Activated gamma-delta T cell (primary cell): ENCODE measurements at regions not wholly inside any gene's neighbourhood (a gene's known extent, or its start where the extent isn't known, plus 50 kb on each side); places are given as distances from the start of the nearest gene placed in this dataset.
"Not testable (repeated sequence)": the region's sequence is repeated elsewhere in the genome, so short reads cannot be mapped to it uniquely, and the experiment has no call there.

Experiments used
- DNase-seq: peaks from one replicate; lab custom pipeline; 2025; lab: John Stamatoyannopoulos, UW

GRCh38 chr4:57875829-57876392, 765.7 kb upstream of the IGFBP7 start:
- no peak for DNase-seq

GRCh38 chr4:57866468-57867171, 756.4 kb upstream of the IGFBP7 start:
- no peak for DNase-seq

GRCh38 chr4:57865264-57865663, 755.1 kb upstream of the IGFBP7 start:
- DNase-seq: no peak

GRCh38 chr4:57854748-57855147, 744.6 kb upstream of the IGFBP7 start:
- DNase-seq: no peak

- DNase-seq: no peak
These were observed 740.0 kb upstream of the IGFBP7 start for GRCh38 chr4:57850141-57850540.

- no peak for DNase-seq
These were observed 721.9 kb upstream of the IGFBP7 start for GRCh38 chr4:57832083-57832482.

- DNase-seq: no peak
These were observed 679.5 kb upstream of the IGFBP7 start for GRCh38 chr4:57789666-57790065.

GRCh38 chr4:57777876-57778275, 667.7 kb upstream of the IGFBP7 start:
- DNase-seq: no peak

GRCh38 chr4:57774681-57775080, 664.5 kb upstream of the IGFBP7 start:
- no peak for DNase-seq

GRCh38 chr4:57774171-57774570, 664.0 kb upstream of the IGFBP7 start:
- no peak for DNase-seq

- no peak for DNase-seq
These were observed 656.2 kb upstream of the IGFBP7 start for GRCh38 chr4:57766341-57766740.

- DNase-seq: no peak
These were observed 654.7 kb upstream of the IGFBP7 start for GRCh38 chr4:57764856-57765255.

GRCh38 chr4:57763070-57763469, 652.9 kb upstream of the IGFBP7 start:
- DNase-seq: no peak

GRCh38 chr4:57740625-57741190, 630.5 kb upstream of the IGFBP7 start:
- no peak for DNase-seq

- no peak for DNase-seq
These were observed 626.6 kb upstream of the IGFBP7 start for GRCh38 chr4:57736781-57737180.

GRCh38 chr4:57734104-57734670, 624.0 kb upstream of the IGFBP7 start:
- DNase-seq: no peak

- not testable (repeated sequence) for DNase-seq
These were observed 619.8 kb upstream of the IGFBP7 start for GRCh38 chr4:57729775-57730570.

GRCh38 chr4:57726154-57726553, 616.0 kb upstream of the IGFBP7 start:
- DNase-seq: no peak

- DNase-seq: no peak
These were observed 609.3 kb upstream of the IGFBP7 start for GRCh38 chr4:57719456-57719855.

- DNase-seq: not testable (repeated sequence)
These were observed 604.1 kb upstream of the IGFBP7 start for GRCh38 chr4:57714313-57714712.

- DNase-seq: no peak
These were observed 599.9 kb upstream of the IGFBP7 start for GRCh38 chr4:57710053-57710452.

GRCh38 chr4:57691370-57691769, 581.2 kb upstream of the IGFBP7 start:
- DNase-seq: no peak
